ENCODE measurements at regions not wholly inside any gene's neighbourhood (a gene's known extent, or its start where the extent isn't known, plus 50 kb on each side); places are given as distances from the start of the nearest gene placed in this dataset.

GRCh38 chr3:154059833-154060232 lies 61.4 kb upstream of the ARHGEF26 start:
- DNase-seq (ENCODE audit: low spot score): peak; percentile 61

DNA sequence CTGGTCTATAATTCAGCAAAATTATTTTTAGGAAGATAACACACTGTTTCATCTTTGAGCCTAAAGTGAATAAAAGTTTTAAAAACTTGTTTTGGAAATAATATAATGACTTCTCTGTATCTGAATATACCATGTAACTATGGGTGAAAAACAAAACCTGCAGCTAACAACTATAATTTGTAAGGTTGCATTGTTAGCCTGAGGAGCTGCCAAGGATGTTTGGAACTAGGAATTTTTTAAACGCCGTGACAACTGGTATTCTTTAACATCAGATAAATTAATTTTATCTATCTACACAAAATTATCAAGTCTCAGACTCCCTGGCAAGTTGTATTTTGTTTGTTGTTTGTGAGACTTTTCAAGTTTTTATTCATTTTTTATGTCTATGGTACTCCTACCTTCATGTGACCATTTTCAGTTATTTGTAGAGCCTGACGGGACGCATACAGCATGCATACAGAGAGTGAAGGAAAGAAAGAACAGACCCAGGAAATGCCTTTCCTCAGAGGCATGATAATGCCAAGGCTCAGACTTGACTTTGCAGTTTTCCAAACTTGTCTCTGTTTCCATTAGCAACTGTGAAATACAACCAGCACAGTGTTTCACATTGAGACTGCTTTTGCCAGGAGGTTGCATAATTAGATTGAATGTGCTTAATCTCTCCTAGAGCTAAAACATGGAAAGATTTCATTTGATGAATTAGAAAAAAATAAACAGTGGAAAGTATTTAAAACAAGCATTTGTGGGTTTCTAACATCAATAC lies 60.8 kb upstream of the ARHGEF26 start:
- no peak for DNase-seq (ENCODE audit: low spot score)

- no peak for DNase-seq (ENCODE audit: low spot score)
Observed at GRCh38 chr3:154061001-154061370, 60.2 kb upstream of the ARHGEF26 start.

DNA sequence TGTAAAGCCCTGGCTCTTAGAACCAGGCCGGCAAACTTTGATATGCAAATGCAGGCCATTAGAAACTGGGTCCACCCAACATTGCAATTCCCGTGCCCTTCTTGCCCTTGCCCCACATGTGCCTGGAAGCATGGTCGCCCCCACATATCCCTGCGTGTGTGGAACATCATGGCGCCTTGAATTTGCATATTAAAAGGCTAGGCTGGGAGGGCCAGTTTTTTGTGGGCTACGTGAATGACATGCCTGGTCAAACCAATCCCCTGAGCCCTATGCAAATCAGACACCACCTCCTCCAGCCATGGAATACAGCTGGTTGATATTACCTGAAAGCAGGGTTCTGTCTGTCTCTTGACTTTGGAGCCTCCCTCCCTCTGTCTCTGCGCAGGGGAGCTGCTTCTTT lies 58.7 kb upstream of the ARHGEF26 start:
- no peak for DNase-seq (ENCODE audit: low spot score)

GRCh38 chr3:154071146-154071545 lies 50.0 kb upstream of the ARHGEF26 start:
- DNase-seq (ENCODE audit: low spot score): no peak
